NCI-H2227 (cell line): ENCODE measurements at regions not wholly inside any gene's neighbourhood (a gene's known extent, or its start where the extent isn't known, plus 50 kb on each side); places are given as distances from the start of the nearest gene placed in this dataset.

Experiments
- DNase-seq: peaks from one replicate; lab custom pipeline; 2025; ENCODE audit not compliant: unreplicated experiment; lab: John Stamatoyannopoulos, UW

DNA sequence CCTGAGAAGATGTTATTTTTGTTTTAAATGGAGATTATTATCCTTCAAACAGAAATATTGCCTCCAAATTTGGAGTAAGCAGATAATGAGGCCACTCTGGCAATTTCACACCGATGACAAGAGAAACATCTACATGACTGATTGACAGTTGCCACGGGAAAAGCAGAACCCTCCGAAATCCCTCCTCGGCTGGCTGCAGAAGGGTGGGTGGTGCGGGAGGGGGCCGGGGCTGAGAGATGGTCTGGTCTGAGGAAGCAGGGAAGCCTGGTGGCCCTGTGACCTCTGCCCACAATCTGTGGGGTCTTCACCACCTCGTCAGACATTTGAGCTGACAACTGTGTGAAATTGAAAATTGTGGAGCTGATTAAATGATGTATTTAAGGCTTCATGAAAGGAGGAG is 503.2 kb downstream of the MN1 start:
- DNase-seq = no peak

DNA sequence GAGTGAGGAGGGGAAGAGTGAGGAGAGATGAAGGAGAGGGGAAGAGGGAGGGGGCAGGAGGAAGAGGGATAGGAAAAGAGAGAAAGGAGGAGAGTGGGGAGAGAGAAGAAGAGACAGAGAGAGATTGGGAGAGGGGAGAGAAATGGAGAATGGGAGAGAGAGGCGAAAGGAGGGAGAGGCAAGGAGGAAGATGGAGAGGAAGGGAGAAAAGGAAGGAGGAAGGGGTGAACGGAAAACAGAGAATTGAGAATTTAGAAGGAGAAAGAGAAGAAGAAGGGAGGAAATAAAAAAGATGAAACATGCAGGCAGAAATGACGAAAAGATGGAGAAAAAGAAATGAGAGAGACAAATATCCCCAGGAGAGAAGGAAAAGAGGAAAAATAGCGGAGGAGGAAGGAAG is 502.8 kb downstream of the MN1 start:
- no peak for DNase-seq

DNA sequence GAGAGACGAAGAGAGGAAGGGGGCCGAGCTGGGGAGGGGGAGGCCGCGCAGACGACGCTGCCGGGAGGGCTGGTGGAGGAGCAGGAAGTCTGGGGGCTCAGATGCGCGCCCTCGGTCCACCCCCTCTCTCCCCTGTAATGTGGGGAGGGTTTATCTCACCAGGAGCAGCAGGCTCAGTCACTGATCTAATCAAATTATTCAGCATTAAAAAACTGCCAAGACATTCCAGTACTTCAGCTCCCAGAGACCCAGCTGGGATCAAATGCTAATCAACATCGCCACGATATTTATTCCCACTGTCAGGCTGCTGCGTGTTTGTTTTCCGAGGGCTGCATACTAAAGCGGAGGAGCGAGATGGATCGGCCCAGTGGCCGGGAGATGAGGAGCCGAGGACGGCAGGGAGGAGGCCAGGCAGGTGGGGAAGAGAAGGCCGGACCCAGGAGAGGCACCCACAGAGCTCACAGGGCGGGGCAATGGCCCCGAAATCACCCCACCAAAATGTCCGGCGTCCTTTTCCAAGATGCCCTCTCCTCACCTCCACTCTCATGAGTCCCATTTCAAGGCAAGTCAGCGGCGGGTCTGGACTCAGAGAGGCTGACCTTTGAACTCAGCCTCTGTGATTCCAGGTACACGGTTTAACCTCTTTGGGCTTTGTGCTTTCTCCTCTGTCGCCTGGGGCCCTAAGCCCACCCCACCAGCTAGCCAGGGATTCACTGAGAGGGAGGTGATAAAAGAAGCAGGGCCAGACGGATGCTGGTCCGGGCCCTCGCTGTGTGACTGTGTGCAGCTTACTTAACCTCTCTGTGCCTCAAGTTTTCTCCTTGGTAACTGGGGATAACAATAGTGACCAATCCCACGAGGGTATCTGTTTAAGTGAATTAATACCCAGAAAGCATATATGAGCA is 502.1 kb downstream of the MN1 start:
- peak; percentile 7 for DNase-seq

DNA sequence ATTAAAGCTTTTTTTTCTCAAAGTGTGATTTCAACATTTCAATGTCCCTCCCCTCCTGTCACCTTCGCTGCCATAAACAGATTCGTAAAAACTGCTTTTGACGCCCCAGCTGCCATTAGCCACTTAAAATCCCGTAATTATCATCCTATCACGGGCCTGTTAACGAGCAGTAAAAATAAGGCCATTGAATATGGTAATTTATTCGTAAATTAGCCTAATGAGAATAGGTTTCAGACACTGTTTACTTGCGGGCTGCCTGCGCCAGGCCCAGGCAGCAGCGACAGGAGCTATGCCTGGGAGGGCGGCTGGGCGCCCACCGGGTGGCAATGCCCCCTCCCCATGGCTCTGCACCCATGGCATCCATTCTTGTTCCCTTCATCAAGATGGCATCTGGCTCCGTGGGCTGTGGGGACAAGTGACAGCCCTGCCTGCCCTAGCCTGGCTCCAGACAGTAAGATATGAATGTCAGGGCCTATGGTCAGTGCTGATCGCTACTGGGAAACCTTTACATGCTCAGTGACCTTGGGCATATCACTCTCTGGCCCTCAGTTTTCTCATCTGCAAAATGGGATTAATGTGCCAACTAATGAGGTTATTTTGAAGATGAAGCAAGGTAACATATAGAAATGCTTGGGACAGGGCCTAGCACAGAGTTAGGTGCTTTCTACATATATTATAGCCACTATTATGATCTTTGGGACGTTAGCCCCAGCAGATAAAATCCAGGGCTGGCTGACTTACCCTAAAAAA is 500.8 kb downstream of the MN1 start:
- DNase-seq = no peak

DNA sequence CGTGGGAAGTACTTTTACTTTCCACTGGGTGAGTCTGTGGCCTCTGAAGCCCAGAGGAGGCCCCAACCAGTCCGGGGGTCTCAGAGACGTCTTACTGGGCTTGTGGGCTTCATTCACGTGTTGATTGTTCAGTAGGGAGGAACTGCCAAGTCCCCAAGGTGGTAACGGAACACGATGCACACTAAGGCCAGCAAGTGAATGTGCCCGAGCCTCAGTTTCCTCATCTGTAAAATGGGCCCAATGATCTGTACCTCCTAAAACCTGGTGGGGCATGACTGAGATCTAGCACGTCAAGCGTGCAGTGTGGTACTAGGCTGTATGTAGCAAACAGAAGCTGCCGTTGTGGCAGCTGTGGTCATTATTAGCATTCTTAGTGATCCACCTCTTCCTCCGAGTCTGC is 499.1 kb downstream of the MN1 start:
- DNase-seq = no peak

DNA sequence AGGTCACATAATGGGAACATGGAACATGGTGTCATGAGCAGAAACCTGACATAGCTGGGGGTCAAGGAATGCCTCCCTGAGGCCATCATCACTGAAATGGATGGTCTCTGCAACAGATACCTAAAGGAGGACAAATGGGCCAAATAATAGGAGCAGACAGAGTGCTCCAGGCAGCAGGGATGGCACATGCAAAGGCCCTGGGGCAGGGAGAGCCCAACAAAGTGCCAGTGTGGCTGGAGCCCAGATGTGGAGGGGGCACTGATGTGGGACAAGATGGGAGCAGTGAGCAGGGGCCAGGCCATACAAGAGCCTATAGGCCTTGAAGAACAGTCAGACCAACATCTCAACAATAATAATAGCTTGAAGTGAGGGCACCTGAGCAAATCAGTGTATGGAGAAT is 497.8 kb downstream of the MN1 start:
- no peak for DNase-seq

DNA sequence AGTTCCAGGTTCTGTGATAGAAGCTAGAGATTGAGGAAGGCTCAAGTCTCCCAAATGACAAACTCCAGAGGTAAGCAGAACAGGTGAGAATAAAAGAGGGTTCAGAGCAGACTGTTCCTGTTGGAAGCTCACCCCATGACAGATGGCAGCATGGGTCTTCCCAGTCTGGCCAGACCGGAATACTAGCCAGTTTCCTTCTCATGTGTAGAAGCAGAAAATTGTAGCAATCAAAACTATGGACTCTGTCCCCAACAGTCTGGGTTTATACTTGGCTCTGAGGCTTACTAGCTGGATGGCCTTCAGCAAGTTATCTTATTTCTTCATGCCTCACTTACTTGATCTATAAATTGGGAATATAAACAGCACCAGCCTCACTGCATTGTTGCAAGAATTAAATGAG is 494.8 kb downstream of the MN1 start:
- DNase-seq = no peak

DNA sequence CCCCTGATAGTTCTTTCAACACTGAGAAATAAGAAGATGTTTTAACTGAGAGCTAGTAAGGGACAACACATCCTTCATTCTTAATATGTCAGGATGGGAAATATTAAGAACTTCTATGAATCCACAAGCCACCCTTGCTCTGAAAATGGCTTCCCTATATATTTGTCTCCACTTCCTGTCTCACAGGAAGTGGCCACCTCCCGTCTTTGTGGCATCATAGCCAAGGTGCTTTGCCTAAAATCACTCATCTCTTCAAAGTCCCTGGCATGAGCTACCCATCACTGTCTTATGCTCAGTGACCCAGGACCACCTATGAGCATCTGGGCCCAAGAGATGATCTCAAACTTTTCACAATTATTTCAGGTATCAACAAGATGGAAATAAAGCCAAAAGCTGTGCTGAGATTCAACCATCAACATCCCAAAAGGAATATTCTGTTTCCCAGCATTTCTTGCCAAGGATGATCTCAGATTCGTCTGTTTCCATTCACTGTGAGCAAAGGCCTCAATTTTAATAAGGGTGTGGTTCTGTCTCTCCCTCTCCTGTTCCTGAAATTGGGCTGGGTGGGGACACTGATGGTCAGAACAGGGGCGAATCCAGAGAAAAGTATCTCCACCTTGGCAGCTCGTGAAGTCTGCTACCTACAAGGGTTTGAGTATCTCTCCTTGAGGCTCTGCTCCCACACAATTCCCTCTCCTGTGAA is 493.9 kb downstream of the MN1 start:
- no peak for DNase-seq

DNA sequence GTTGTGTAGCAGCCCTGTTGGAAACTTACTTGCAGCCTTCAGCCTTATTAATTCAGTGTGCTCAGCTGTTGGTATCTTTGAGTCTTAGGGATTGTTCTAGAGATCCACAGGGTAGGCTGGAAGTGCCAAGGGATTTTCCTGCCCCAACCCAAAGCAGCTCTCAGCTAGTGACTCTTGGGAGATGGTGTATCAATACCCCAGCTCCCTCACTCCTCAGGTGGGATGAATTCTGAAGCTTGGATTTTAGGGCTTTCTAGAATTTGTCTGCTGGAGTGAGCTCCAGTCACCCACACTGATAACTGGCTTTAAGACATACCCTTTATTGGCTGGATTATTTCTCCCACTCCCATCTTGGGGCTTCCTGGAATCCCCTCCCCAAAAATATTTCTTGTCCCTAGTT is 493.0 kb downstream of the MN1 start:
- no peak for DNase-seq

DNA sequence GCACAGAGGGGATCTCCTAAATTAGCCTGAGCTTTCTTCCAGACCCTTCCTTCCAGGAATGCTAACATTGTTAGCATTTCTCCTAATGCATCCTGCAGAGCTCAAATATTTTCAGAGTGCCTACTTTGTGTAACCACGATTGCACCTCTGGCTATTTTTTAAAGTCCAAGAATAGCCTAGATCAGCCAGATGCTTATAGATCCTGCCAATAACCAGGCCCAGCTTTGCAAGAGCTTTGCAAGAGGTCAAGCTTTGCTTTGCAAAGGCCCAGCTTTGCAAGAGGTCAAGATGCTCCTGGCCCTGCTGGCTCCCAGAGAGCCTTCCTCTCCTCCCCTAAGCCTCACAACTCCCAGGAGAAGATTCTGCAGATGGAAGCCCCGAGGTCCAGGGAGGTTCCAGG is 491.9 kb downstream of the MN1 start:
- DNase-seq = no peak

DNA sequence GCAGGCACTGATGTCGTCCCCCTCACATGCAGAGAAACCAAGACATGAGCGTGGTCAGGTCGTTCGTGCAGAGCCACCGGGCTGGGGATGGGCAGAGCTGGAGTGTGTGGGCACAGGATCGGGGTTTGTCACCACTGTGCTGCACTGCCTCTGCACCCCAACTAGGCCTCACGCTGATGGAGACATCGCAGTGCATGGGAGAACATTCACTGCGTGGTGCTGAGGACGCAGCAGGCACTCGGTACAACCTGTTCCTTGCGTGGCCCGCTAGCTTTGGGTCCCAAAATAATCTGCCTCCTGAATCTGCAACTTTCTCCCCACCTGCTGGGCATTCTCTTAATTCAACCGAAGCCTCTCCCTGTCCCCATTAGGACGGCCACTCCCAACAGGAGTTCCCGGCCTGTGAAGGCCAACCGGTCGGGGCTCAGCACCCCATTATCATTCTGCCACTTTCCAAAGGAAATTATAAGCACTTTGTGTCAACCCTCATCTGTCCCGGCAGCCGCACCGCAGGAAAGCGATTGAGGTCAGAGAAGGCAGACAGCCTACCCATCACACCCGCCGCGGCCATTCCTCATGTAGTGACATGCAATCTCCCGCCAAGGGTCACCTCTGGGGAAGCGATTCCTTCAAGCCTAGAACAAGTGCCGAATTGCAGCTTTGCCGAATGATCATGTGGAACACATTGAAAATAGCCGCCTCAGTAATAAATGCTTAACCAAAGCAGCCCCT is 490.4 kb downstream of the MN1 start:
- peak; percentile 67 for DNase-seq

DNA sequence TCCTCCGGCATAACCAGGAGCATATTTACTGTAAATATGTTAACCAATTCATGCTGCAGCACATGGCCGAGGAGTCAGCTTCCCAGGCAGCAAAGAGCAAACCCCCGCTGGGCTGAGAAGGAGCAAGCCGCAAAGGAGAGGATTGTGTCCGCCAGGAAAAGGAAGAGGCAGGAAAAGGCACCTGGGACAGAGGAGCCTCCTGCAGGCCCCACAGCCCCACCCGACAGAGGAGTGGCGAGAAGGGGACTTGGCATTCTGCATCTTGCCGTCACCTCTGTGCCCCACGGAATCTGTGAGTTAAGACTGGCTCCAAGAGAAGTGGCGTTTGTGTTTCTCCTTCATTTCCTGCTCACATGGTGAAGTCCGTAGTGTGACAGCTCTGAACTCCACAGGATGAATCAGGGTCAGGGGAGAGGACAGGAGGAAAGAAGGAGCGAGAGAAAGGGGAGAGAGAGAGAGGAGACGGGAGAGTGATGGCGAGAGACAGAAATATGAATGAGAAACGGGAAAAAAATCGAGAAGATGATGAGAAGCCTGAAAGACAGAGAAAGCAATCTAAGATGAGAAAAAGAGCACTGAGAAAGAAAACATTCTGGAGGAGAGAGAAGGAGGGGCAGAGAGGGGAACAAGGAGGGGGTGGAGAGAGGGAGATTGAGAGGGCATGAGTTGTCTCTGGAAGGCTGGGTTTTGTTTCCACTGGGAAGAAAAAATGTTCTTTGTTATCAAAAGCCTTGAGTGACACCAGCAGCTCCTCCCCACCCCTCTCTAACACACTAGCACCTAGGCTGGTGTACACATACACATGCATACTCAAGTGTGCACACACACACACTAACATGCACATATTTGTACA is 489.6 kb downstream of the MN1 start:
- DNase-seq = no peak

DNA sequence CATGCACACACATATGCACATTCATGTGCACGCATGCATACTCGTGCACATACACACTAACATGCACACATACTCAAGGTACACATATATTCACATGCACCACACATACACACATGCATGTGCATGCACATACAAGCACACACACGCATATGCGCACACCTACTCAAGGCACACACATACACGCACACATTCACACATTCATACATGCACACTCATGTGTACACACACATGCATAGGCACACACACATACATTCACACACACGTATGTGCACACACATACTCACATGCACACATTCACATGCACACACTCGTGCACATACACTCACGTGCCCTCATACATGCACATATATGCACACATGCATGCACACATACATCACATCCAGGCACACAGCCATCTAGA is 489.0 kb downstream of the MN1 start:
- DNase-seq = no peak

DNA sequence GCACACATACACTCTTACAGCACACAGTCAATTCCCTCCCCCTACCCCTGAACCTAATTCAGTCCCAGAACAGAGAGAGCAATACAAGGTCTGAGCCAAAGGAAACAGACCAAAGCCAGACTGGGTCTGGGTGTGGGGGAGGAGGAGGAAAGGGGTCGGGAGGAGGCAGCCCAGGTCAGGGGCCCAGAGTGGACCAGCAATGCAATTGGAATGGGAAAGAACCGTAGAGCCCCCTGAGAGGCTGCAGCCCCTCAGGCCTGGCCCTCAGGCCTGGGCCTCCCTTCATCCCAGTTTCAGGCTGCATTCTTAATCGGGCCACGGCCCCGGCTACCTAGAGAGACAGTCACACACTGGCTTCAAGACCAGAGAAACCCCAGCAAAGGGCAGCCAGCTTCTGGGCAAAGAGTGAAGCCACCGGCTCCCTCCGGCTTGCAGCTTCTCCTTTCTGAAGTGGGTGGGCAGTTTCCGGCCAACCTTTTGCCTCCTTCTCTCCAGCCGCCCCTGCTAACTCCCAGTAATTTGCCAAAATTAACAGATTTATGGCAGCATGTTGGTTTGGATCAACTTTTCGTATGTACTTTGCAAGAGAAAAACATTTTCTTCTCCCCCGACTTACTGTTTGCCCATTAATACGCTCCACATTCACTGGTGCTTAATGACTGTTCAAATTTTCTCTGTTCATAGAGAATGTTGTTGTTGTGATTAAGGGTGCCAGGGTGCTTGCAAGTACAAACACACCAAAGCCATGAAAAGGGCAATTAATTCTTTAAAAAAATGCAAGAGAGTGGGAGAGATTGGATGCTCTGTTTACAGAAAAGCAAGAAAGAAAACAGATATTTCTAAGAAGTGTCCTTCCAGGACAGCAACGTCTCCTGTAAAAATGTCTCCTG is 488.3 kb downstream of the MN1 start:
- no peak for DNase-seq

DNA sequence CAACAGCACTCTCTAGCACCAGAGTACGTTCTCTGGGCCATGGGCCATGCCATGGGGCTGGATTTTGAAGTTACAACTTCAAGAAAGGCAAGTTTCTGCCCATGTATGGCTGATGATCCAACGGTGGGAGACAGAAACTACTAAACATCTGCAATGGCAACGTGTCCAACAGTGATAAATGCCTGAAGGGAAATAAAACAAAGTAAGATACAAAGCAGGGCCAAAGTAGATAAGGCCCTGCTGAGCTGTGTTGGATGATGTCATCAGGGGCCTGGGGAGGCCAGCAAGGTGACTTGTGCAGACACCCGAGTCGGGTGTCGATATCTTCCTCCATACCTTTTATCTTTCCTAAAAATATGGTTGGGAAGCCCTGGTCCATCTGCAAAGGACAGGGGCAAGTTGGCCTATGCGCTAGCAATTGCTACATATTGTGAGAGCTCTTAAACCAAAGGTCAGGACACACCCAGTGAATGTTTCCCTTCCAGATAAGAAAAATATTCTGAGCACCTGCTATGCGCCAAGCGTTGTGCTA is 487.2 kb downstream of the MN1 start:
- no peak for DNase-seq

DNA sequence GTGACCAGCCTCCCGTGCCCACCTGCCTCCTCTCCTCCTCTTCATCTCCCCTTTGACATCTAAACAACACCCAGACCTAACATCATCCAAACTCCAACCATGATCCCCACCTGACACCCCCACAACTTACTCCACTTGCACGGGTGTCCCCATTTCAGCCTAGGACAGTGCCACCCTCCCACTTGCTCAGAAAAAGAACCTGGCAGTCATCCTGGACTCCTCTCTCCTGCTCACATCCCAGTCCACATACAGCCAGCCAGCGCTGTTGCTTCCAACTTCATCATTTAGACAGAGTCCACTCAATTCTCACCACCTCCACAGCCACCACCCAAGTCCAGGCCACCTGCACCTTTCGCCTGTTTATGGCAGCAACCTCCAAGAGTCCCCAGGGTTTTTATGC is 485.7 kb downstream of the MN1 start:
- DNase-seq = no peak

DNA sequence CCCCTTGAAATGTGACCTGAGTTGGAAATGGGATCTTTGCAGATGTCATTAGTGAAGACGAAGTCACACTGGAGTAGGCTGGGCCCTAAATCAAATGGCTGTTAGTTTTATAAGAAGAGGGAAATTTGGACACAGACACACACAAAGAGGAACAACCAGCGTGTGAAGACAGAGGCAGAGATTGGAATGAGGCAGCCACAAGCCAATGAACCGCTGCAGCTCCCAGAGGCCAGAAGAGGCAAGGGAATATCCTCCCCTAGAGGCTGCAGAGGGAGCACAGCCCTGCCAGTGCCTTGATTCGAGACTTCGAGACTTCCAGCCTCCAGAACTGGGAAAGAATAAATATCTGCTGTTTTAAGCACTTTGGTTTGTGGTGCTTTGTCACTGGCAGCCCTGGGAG is 484.5 kb downstream of the MN1 start:
- no peak for DNase-seq

DNA sequence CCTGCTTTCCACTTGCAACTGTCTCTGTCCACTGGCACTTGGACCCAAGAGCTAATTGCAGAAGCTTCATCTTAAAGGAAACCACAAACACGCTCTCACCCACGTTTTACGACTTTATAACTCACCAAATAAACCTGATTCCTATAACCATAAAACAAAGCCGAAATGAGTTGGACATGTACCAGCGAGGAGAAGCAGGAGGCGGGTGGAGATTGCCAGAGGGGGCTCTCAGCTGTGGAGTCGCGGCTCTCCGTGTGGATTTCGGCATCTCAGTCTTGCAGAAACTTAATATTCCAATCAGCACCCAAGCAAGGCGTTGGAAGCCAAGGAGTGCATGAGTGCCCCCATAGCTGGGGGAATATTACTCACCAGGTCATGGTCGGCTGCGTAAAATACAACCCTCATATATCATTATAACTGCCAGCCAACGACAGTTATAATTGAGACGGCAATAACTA is 483.6 kb downstream of the MN1 start:
- no peak for DNase-seq

DNA sequence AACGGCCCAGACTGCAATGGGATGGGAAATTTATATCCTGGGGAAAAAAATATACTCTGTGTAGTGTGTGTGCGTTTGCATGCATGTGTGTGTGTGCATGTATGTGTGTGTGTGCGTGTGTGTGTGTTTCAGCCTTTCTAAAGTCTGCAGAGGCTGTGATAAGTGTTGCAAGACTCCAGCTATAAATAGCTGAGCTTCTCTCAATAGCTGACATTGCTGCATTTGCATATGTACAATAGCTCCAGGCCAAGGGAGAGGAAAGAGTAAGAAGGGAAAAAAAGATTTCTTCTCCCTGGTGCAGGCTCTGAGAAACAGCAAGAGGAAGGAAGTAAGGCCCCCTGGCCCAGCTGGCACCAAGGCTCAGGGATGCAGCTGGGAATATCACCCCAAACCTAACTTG is 483.0 kb downstream of the MN1 start:
- no peak for DNase-seq
